Epithelial cell of esophagus (primary cell): ENCODE measurements at regions not wholly inside any gene's neighbourhood (a gene's known extent, or its start where the extent isn't known, plus 50 kb on each side); places are given as distances from the start of the nearest gene placed in this dataset.

Experiments
- DNase-seq: peaks from one replicate; pipeline ENCODE4 v3.0.0; 2010; ENCODE audit warnings: low read depth
- H3K4me3 ChIP-seq: 2 replicates; pipeline ENCODE4 v1.5.1; 2011; ENCODE audit warnings: mild to moderate bottlenecking, low read length, control low read depth
- CTCF ChIP-seq: IDR thresholded peaks from 2 replicates; pipeline ENCODE4 v1.5.1; 2011; ENCODE audit warnings: low read depth, mild to moderate bottlenecking, low read length, control low read depth, inconsistent platforms; ENCODE audit not compliant: insufficient read depth; ENCODE audit errors: missing control alignments

- TF ChIP-seq CTCF = no peak
- H3K4me3 ChIP-seq = no peak overlapping the region
- no peak for DNase-seq
Observed at GRCh38 chr2:2850859-2851258, 519.8 kb upstream of the MYT1L start.

- no peak for DNase-seq
- no peak overlapping the region for H3K4me3 ChIP-seq
- no peak for TF ChIP-seq CTCF
Observed at GRCh38 chr2:2850218-2850755, 519.2 kb upstream of the MYT1L start.

- no peak overlapping the region for H3K4me3 ChIP-seq
- no peak for TF ChIP-seq CTCF
- DNase-seq = no peak
Observed at GRCh38 chr2:2849464-2850217, 518.6 kb upstream of the MYT1L start.

- no peak for DNase-seq
- no peak for TF ChIP-seq CTCF
- no peak overlapping the region for H3K4me3 ChIP-seq
Observed at GRCh38 chr2:2848621-2849333, 517.7 kb upstream of the MYT1L start.

- TF ChIP-seq CTCF = no peak
- H3K4me3 ChIP-seq = no peak overlapping the region
- DNase-seq = no peak
Observed at GRCh38 chr2:2848198-2848597, 517.1 kb upstream of the MYT1L start.

- no peak for TF ChIP-seq CTCF
- DNase-seq = no peak
- H3K4me3 ChIP-seq = no peak overlapping the region
Observed at GRCh38 chr2:2847209-2847676, 516.2 kb upstream of the MYT1L start.
